GM23248 (cell line): ENCODE measurements at regions not wholly inside any gene's neighbourhood (a gene's known extent, or its start where the extent isn't known, plus 50 kb on each side); places are given as distances from the start of the nearest gene placed in this dataset.

Experiments
- EZH2 ChIP-seq: fragments of 200-600 bp; sonication (generic); IDR thresholded peaks from 2 replicates; pipeline ENCODE4 v1.6.1; 2018; ENCODE audit warnings: antibody characterized with exemption, mild to moderate bottlenecking; ENCODE audit not compliant: insufficient read depth, poor library complexity, severe bottlenecking
- EZH2phosphoT487 ChIP-seq: fragments of 200-600 bp; sonication (generic); IDR thresholded peaks from 2 replicates; pipeline ENCODE4 v1.6.1; 2018; ENCODE audit warnings: antibody characterized with exemption, moderate library complexity, mild to moderate bottlenecking, low read depth; ENCODE audit not compliant: insufficient read depth

GRCh38 chr10:129171812-129172211, 295.2 kb upstream of the MGMT start:
- TF ChIP-seq EZH2phosphoT487, result no peak
- TF ChIP-seq EZH2, result no peak
